Kidney epithelial cell (primary cell): ENCODE measurements at regions not wholly inside any gene's neighbourhood (a gene's known extent, or its start where the extent isn't known, plus 50 kb on each side); places are given as distances from the start of the nearest gene placed in this dataset.

Experiments used
- DNase-seq: peaks from one replicate; pipeline ENCODE4 v3.0.0-alpha.2; 2010; ENCODE audit warnings: low read depth
- H3K27me3 ChIP-seq: 2 replicates; pipeline ENCODE4 v1.6.0; 2011; ENCODE audit warnings: low read length; ENCODE audit not compliant: control insufficient read depth, insufficient read depth
- H3K36me3 ChIP-seq: 2 replicates; pipeline ENCODE4 v1.5.1; 2011; ENCODE audit warnings: low read length; ENCODE audit not compliant: control insufficient read depth, insufficient read depth
- H3K4me3 ChIP-seq: 2 replicates; pipeline ENCODE4 v1.5.1; 2011; ENCODE audit warnings: low read depth, mild to moderate bottlenecking, control low read depth, low read length
- CTCF ChIP-seq: IDR thresholded peaks from 2 replicates; pipeline ENCODE4 v1.5.1; 2011; ENCODE audit warnings: mild to moderate bottlenecking, moderate library complexity, low read length, control low read depth, inconsistent platforms; ENCODE audit not compliant: insufficient read depth, poor library complexity, severe bottlenecking

- no peak for TF ChIP-seq CTCF
- Histone ChIP-seq H3K4me3 (no peak overlapping the region), H3K27me3 (no peaks in the 10 kb centered on the region), H3K36me3 (no peaks in the 10 kb centered on the region)
- DNase-seq: no peak
These were observed 376.4 kb upstream of the ZNF507 start for GRCh38 chr19:31969016-31969415.

- no peak for DNase-seq
- no peak for TF ChIP-seq CTCF
- no peaks in the 10 kb centered on the region for H3K27me3 ChIP-seq
- no peak overlapping the region for H3K4me3 ChIP-seq
- H3K36me3 ChIP-seq: no peaks in the 10 kb centered on the region
These were observed 375.4 kb upstream of the ZNF507 start for GRCh38 chr19:31970027-31970461.

- H3K36me3 ChIP-seq: no peaks in the 10 kb centered on the region
- no peak overlapping the region for H3K4me3 ChIP-seq
- no peak for DNase-seq
- TF ChIP-seq CTCF: no peak
- no peaks in the 10 kb centered on the region for H3K27me3 ChIP-seq
These were observed 371.1 kb upstream of the ZNF507 start for GRCh38 chr19:31974290-31974689.

GRCh38 chr19:31974941-31975340 lies 370.5 kb upstream of the ZNF507 start:
- H3K36me3 ChIP-seq: no peaks in the 10 kb centered on the region
- no peak for DNase-seq
- no peak overlapping the region for H3K4me3 ChIP-seq
- no peak for TF ChIP-seq CTCF
- H3K27me3 ChIP-seq: no peaks in the 10 kb centered on the region

GRCh38 chr19:31975461-31975860 lies 369.9 kb upstream of the ZNF507 start:
- TF ChIP-seq CTCF: no peak
- no peak overlapping the region for H3K4me3 ChIP-seq
- no peaks in the 10 kb centered on the region for H3K27me3 ChIP-seq
- H3K36me3 ChIP-seq: no peaks in the 10 kb centered on the region
- DNase-seq: no peak

GRCh38 chr19:31976775-31977536 lies 368.5 kb upstream of the ZNF507 start:
- Histone ChIP-seq H3K27me3 (no peaks in the 10 kb centered on the region), H3K36me3 (no peaks in the 10 kb centered on the region), H3K4me3 (no peak overlapping the region)
- DNase-seq: no peak
- TF ChIP-seq CTCF: no peak
